NCI-H2029 (cell line): ENCODE measurements at regions not wholly inside any gene's neighbourhood (a gene's known extent, or its start where the extent isn't known, plus 50 kb on each side); places are given as distances from the start of the nearest gene placed in this dataset.

Experiments used
- DNase-seq: peaks from one replicate; lab custom pipeline; 2025; lab: John Stamatoyannopoulos, UW

GRCh38 chr9:28024676-28025075, 451.4 kb upstream of the C9orf72 start:
- DNase-seq: peak; percentile 15

- DNase-seq: no peak
These were observed 451.9 kb upstream of the C9orf72 start for GRCh38 chr9:28025186-28025585.

- DNase-seq: no peak
These were observed 458.4 kb upstream of the C9orf72 start for GRCh38 chr9:28031521-28032267.

- no peak for DNase-seq
These were observed 458.9 kb upstream of the C9orf72 start for GRCh38 chr9:28032268-28032590.

GRCh38 chr9:28034242-28034641, 461.0 kb upstream of the C9orf72 start:
- DNase-seq: no peak

GRCh38 chr9:28037968-28038367, 464.7 kb upstream of the C9orf72 start:
- no peak for DNase-seq

GRCh38 chr9:28045051-28045450, 471.8 kb upstream of the C9orf72 start:
- no peak for DNase-seq

GRCh38 chr9:28050046-28050445, 476.8 kb upstream of the C9orf72 start:
- DNase-seq: no peak

- DNase-seq: no peak
These were observed 477.7 kb upstream of the C9orf72 start for GRCh38 chr9:28050941-28051340.

- DNase-seq: no peak
These were observed 478.6 kb upstream of the C9orf72 start for GRCh38 chr9:28051559-28052503.

- DNase-seq: no peak
These were observed 480.0 kb upstream of the C9orf72 start for GRCh38 chr9:28053096-28053777.

- DNase-seq: no peak
These were observed 482.7 kb upstream of the C9orf72 start for GRCh38 chr9:28056006-28056405.

- DNase-seq: no peak
These were observed 483.2 kb upstream of the C9orf72 start for GRCh38 chr9:28056466-28056865.

GRCh38 chr9:28059192-28059591, 485.9 kb upstream of the C9orf72 start:
- no peak for DNase-seq

- DNase-seq: no peak
These were observed 491.0 kb upstream of the C9orf72 start for GRCh38 chr9:28064241-28064815.

GRCh38 chr9:28073270-28073669, 500.0 kb upstream of the C9orf72 start:
- no peak for DNase-seq

GRCh38 chr9:28079677-28080076, 506.4 kb upstream of the C9orf72 start:
- no peak for DNase-seq

GRCh38 chr9:28082671-28083070, 509.4 kb upstream of the C9orf72 start:
- no peak for DNase-seq

- no peak for DNase-seq
These were observed 513.6 kb upstream of the C9orf72 start for GRCh38 chr9:28086881-28087280.

GRCh38 chr9:28092981-28093936, 520.0 kb upstream of the C9orf72 start:
- DNase-seq: no peak

- no peak for DNase-seq
These were observed 528.2 kb upstream of the C9orf72 start for GRCh38 chr9:28101509-28101908.
